ENCODE measurements at regions not wholly inside any gene's neighbourhood (a gene's known extent, or its start where the extent isn't known, plus 50 kb on each side); places are given as distances from the start of the nearest gene placed in this dataset.

DNA sequence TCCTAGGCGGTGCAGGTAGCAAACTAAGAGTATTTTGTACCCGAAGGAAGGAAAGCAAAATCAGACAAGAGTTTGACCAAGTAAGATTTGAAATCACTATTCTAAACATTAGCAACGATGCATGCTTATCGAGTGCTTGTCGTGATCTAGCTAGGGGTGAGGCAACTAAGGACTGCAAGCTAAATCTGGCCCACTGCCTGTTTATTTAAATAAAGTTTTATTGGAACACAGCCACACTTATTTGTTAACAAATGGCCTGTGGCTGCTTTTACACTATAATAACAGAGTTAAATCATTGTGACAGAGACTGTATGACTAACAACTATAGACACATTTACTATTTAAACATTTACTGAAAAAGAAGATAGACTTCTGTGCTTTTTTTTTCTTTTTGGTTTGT lies 983.6 kb downstream of the VRK1 start:
- TF ChIP-seq POLR2A (IDR thresholded peaks at IDR 0.05; ENCODE audit: low read length): no peak
- TF ChIP-seq GATA1 (IDR thresholded peaks at IDR 0.05; ENCODE audit: low read depth, low read length): no peak

Data from erythroblast (primary cell).